ENCODE measurements at regions not wholly inside any gene's neighbourhood (a gene's known extent, or its start where the extent isn't known, plus 50 kb on each side); places are given as distances from the start of the nearest gene placed in this dataset.

DNA sequence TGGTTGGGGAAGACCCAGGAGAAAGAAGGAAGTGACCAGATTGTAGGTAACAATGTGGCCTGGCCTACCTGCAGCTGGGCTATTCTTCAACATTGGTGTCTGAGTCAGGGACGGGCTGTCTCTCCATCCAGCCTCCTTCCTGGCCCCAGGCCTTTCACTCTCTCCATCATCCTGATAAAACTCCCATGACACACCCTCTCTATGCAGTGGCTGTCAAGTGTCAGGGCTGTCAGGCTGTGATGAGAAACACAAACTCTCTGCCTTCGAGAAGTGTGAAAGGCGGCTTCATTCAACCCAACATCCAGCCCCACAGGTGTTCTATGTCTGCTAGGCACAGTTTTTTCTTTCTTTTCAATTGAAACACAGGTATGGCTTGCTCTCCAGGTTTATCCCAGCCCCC, 153.3 kb upstream of the VSTM2B start:
- no peak for DNase-seq (ENCODE audit: low read depth in 3 of 3)

DNA sequence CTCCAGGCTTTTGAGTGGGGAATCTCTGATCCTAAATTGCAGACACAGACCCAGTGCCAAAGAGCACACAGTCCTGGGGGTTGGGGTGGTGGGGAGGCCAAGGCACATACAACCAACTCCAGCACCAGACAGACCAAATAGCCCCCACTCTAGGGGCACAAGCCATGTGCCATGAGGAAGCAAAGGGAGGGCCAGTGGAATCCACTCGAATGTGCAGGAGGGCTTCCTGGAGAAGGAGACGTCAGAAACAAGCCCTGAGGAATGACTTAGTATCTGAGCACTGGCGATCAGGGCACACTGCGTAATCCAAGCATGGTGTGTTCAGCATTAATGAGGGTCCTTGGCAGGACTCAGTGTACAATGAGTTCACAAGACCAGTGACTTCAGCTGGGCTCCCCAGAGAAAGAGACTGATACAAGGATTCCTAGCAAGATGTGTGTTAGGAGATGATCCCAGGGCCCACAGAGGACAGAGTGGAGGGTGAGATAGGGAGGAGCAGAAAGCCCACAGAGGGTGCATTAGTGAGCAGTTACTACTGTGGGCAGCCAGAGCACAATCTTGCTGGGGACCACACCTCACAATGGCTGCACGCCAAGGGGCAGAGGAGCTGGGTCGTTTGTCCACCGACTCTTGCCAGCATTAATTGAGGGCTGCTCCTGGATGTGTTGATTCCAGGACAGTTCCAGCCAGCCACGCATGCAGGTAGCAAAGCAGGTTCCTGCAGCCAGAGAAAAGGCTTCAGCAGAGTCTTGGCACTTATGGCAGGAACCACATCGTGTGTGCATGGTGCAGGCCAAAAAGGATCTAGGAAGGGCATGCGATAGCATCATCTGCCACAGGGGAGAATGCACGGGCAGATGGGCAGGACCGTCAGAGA, 152.6 kb upstream of the VSTM2B start:
- DNase-seq (ENCODE audit: low read depth in 3 of 3): no peak

DNA sequence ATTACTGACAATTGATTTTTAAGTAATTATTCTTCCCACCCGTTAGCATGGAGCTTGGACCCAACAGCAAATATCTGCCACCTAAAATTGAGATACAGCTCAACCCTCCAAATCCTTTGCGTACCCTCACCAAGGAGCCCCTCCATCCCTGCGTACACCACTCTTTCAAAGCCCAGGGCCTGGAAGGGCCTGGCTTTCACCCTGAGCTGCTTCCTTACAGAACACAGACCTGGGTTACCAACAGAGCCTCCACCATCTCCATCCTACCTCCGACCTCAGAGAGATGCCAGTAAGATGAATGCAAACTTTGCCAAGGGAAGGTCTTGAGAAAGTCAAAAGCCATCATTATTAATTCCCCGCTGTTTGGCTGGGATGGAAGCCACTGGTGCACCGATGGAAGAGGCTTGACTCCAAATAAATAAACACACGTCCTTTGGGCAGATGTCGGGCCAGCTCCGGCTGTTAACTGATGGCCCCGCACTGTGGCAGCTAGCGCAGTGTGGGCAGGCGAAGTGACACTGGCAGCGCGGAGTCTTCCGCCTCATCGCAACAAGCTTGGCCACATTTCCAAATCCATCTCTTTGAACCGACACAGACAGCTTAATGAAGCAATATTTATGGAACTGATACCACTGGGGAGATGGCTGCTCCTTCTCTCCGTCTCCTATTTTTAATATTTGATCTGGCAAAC, 150.2 kb upstream of the VSTM2B start:
- DNase-seq (ENCODE audit: low read depth in 3 of 3): no peak

DNA sequence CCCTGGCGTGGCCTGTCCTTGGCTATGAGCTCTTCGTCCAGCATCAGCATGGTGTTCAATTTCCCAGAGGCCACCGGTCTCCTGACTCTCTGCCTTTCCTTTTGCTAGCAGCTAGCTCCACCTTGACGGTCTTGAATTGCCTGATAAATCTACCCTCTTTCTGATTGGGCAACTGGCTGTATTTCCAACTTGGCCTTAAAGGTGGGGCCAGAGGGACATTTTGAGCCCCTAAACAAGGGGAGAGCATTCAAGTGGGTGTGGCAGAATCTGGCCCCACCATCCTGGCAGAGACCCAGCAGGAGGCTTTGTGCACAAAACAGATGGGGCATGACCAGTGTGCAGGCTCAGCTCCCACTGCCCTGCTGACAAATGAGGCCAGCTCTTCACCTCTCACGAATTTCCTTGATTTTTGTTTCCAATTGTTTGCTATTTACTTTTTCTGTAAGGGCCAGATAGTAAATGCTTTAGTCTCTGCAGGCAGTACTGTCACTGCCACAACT, 148.9 kb upstream of the VSTM2B start:
- no peak for DNase-seq (ENCODE audit: low read depth in 3 of 3)

DNA sequence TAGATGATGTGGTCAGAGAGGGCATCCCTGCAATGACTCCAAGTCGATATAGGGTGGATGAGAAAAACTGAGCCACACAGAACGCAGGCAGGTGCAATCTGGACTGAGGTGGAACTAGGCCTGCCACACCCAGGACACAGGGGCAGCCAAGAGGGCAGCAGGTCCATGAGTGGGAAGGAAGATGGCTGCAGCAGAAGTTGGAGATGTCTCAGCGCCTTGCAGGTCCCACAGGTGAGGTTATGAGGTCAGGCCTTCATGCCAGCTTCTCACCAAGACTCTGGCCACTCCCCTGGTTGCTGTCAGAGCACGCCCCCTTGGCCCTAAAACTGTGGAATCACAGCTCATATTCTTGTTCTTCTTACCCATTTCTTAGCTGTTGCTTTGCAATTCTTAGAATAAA, 147.7 kb upstream of the VSTM2B start:
- no peak for DNase-seq (ENCODE audit: low read depth in 3 of 3)

DNA sequence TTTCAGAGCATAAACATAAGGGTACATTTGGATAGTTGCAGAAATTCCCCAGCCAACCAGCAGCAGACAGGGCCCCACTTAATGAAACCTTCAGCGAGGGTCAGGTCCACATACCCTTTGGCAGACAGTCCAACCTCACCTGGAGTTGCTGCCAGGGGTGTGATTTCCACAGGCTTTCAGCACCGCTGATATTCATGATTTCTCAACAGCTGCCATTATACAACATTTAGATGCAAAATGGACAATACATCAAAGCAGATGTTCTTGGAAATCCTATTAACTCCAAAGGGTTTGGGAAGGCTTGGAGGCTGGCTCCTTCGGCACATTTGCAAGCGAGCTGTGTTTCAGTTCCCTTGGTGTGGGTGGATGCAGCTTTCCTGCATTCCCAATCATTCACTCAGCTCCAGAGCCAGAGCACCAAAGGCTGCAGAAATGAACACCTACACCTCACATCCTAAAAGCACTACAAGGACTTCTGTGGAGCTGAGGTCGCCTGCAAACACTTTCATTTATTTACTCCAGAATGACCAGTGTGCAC, 147.2 kb upstream of the VSTM2B start:
- no peak for DNase-seq (ENCODE audit: low read depth in 3 of 3)

DNA sequence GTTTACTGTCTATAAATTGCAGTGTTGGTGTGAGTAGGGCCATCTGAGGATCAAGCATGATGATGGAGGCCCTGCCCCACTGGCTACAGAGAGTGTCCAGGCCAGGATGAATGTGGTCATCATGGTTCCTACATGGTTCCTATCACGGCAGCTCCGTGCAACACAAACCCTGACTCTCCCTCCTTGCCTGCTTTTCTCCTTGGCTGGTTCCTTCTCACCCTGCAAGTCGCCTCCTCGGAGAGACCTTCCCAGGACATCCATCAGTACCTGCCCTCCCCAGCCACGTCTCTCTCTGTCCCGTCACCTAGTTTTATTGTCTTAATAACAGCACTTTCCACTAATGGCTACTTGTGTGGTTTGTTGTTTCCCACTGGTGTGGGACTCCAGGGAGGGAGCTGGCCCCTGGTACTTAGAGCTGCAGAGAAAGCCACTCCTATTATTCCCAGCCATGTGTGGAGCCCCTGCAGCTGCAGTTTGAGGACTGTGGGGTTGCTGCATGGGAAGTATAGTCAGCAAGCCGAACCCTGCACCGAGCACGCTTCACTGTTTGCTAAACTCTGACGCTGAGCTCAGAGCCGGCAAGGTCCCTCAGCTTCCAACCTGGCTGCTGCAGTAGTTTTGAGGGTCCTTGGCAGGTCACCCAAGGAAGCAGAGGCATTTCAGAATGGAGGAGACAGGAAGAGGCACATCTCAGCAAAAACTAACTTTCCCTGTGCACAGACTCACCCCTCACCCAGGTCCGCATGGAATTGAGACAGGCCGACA, 146.4 kb upstream of the VSTM2B start:
- DNase-seq (ENCODE audit: low read depth in 3 of 3): no peak

DNA sequence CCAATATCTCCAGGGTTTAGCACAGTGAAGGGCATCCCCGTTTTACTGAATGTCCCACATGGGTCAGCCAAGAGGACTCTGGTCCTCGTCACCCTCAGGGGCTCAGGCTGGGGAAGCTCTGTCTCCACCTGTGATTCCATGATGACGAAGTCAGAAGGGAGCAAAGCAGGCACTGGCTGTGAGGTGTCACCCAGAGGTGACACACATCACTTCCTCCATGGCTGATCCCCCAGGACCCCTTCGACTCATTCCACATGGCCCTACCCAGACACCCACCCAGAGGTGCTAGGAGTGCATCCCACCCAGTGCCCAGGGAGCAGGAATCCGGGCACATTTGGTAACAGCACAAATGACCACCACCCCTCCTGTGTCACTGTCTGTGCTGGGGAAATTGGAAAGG, 145.2 kb upstream of the VSTM2B start:
- no peak for DNase-seq (ENCODE audit: low read depth in 3 of 3)

DNA sequence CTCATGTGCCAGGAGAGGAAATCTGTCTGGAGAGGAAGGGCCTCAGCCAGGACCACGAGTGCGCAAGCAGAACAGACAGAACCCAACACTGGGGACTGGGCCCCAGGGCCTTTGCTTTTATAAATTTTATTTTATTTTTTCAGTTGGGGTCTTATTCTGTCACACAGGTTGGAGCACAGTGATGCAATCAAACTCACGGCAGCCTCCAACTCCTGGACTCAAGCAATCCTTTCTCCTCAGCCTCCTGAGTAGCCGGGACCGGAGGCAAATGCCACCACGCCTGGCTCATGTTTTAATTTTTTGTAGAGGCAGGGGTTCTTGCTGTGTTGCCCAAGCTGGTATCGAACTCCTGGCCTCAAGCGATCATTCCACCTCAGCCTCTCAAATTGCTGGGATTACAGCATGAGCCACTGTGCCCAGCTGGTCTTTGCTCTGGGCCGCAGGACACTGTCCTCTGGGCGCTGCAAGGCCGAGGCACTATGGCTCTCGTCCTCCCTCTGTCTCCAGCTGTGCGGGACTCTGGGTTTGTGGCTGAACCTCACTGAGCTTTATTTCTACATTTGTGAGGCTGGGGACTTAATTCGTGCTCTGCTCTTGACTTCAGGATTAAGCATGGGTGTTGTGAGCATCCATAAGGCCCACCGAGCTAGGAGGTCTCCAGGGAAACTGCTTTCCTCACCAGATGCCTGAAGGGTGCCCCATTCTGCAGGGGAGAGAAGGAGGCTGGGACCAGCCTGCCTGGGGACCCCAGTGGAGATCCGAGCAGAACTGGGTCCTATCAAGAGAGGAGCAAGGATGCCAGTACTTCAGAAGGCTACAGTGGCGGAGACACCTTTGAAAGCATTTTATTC, 144.2 kb upstream of the VSTM2B start:
- DNase-seq (ENCODE audit: low read depth in 3 of 3): no peak

DNA sequence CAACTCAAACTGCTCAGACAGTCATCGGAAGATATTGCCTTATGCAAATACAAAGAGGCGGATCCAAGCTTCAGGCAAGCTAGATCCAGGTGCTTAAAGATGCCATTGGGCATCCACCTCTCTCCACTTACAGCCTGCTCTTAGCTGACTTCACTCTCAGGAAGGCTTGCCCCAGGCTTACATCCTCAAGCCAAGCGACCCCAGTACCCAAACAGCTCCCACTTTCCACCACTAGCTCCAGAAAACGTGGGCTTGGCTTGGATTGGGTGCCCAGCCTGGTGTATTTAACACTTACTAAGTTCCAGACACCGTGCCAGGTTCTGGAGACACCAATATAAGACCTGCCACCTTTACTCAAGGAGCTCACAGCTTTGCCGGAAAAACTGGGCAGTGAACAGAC, 142.1 kb upstream of the VSTM2B start:
- DNase-seq (ENCODE audit: low read depth in 3 of 3): no peak

DNA sequence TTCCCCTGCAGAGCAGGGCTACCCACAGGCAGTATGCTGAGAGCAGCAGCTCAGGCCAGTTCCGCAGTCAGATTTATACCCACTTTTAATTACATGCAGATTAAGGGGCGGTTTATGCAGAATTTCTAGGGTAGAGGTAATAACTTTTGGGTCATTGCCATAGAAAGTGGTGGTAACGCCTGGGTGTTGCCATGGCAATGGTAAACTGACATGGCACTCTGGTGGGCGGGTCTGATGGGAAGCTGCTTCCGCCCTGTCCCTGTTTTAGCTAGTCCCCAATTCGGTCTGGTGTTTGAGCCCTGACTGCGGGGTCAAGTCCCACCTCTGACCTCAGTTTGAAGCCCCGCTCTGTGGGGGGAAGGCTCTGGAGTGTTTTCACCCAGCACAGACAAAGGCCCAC, 141.1 kb upstream of the VSTM2B start:
- DNase-seq (ENCODE audit: low read depth in 3 of 3): no peak

DNA sequence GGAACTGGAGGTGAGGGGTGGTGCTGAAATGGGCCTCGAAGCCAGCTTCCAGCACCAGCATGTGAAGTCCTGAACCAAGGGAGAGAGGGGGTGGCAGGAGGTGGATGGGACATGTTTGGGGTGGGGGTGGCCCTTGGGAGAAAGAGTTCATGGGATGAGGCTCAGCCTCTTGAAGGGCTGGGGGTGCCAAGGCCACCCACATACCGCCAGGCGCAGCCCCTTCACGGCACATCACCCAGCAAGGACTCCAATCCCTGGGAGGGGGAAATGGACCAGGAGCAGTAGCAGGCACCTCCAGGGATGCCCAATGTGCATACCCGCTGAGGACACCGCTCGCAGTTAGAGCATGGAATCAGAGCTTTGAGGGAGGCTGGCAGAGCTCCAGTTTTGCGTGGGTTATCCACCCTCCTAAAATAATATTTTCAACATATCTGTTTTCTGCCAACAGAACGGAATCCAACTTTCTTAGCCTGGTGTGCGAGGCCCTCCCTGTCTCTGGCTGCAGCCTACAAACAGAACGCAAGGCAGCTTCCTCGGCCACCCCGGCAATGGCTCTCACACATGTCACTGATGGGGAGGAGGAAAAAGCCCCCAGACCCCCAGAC, 140.5 kb upstream of the VSTM2B start:
- DNase-seq (ENCODE audit: low read depth in 3 of 3): no peak

DNA sequence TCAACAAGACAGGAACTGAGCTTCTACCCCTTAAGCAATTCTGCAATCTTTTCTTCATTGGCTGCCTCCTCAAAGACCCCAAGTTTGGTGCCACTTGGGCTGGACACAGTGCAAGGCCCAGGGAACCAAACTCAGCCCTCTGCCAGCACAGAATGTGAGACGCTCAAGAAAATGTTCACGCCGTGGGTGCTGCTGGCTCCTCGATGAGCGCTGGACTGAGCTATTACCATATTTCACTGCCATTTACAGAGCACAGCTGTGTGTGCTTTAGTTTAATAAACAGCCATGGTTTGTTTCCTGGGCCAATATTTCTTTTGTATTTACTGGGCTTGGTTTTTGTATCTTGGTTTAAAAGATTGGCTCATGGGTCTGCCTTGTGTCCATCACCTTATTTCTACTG, 138.8 kb upstream of the VSTM2B start:
- DNase-seq (ENCODE audit: low read depth in 3 of 3): no peak

DNA sequence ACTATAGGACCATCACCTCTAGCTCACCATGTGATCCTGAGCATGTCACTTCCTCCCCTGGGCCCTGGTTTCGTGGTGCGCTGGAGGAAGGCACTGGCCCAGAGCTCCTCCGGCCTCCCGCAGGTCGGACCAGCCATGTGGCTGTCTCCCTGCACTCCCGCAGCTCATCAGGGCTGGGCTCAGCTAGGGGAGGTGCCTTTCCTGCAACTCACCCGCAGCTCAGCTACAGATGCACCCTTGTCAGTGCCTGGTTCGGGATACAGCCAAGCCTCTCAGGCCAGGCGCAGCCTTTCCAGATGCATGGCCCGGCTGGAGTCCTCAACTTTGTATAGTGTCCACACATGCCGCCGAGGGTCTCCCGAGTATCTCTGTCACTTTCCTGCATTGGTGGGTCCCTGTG, 138.2 kb upstream of the VSTM2B start:
- DNase-seq (ENCODE audit: low read depth in 3 of 3): no peak

DNA sequence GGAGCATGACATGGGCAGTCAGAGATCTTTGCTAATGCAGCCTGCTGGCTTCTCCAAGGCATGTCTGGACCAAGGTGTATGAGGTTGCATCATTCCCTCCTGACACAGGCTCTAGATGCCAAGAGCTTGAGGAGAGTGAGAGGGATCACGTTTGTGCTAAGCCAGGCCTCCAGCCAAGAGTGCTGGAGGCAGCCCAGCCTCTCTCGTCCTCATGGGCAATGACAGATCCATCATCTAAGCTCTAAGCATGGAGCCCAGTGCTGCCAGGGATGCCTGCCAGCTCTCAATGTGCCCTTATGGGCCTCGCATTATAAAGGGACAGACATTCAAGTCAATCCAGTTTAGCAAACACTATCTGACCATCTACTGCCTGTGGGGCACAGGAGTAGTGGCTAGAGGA, 136.3 kb upstream of the VSTM2B start:
- DNase-seq (ENCODE audit: low read depth in 3 of 3): no peak

DNA sequence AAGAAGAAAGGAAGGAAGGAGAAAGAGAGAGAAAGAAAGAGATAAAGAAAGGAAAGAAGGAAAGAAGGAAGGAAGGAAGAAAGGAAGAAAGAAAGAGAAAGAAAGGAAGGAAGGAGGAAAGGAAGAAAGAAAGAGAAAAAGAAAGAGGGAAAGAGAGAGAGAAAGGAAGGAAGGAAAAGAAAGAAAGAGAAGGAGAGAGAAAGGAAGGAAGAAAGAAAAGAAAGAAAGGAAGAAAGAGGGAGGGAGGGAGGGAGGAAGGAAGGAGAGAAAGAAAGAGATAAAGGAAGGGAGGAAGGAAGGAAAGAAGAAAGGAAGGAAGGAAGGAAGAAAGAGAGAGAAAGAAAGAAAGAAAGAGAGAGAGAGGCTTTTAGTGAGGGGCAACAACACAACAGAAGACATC, 135.1 kb upstream of the VSTM2B start:
- no peak for DNase-seq (ENCODE audit: low read depth in 3 of 3)

DNA sequence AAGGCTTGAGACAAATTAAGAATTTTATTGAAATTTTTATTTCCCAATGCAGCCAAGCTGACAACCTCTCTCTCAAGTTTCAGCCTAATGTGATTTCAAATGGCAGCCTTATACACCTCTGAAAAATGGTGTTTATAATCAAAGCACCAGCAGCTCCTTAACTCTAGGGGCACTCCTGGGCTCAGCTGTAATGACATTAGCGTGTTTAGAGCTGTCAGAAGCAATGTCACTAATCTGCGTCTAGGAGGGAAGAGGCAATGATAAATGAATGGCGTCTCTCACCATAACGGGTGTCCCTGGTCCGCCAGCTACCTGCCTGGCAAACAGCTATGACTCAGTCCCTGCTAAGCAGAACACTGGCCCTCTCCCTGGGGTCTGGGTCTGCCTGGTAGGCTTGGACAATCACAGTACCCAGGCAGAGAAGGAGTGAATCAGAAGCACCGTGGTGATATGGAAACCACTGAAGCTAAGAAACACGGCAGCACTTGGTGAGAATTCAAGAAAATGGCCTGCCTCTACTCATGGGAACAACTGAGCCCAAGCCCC, 131.8 kb upstream of the VSTM2B start:
- no peak for DNase-seq (ENCODE audit: low read depth in 3 of 3)

DNA sequence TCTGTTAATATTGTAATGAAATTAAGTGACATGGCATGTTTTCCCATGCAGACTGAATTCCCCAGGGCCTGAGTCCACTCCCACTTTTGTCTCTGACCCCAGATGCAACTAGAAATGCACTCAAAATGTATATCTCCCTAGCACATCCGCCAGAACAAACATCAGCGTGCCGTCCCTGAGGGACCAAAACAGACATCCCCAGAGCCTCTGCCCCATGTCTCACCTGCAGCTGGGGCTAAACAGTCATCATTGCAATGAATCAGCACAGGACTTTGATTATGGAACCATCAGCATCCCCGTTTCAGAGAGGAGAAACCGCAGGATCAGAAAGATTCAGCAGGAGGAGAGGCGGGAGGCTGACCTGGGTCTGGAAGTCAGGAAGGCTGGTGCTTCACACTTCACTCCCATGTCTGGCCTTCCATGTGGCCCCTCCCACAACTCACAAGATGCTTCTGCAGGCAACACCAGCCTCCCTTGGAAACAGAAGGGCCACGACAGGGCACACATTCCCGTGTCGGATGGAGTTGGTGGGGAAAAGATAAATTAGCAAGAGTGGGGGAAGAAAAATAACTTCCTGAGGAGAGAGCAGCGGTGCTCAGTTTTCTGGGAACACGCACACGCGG, 130.6 kb upstream of the VSTM2B start:
- DNase-seq (ENCODE audit: low read depth in 3 of 3): no peak

DNA sequence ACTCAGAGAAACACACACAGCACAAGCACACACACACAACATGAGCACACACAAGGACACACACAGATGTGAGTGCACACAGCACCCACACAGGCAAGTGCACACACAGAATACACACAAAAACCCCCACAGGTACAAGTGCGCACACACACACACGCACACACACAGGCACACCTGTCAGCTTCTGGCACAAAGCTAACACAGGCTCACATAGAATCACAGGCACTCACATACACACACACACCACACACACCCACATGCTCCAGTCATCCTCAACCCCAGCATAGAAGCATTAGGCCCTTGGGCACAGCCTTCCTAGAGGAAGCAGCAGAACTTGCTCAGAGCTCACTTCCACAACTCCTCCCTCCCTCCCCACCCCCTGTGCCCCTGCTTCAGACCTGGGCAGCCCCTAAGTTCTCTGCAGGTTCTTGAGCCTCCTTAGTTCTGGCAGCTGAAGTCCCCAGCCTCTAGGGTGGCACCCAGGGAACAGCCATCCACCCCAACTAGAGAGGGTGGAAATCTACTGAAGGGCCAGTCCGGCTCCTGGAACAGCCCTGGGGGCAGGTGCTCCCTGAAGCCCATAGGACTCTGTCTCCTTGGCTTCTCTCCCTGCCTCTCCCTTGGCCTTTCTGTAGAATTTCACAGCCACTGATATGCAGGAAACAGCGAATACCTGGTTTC, 129.9 kb upstream of the VSTM2B start:
- DNase-seq (ENCODE audit: low read depth in 3 of 3): no peak

DNA sequence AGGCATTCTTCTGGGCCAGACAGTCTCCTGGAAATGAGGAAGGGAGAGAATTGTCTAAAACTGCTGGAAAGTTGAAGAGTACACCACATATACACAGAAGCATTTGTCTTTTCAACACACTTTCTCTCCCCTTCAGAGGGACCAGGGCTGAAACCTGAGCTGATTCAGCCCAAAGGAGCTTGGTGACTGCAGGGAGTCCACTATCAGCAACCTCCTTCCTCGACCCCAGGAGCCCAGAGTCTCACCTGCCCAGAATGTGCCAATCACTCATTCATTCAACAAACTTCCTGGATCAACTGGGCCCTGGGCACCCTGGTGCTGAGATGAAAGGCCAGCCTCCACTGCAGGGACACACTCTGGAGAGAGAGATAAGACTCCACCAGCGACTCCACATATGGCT, 128.9 kb upstream of the VSTM2B start:
- DNase-seq (ENCODE audit: low read depth in 3 of 3): no peak

Measured in stimulated activated CD4-positive, alpha-beta T cell treated with anti-CD3 and anti-CD28 coated beads, TNF-alpha, amount 100 ng/mL, for 48 hours (primary cell).